ENCODE measurements at regions not wholly inside any gene's neighbourhood (a gene's known extent, or its start where the extent isn't known, plus 50 kb on each side); places are given as distances from the start of the nearest gene placed in this dataset.
"Not testable (repeated sequence)": the region's sequence is repeated elsewhere in the genome, so short reads cannot be mapped to it uniquely, and the experiment has no call there.

DNA sequence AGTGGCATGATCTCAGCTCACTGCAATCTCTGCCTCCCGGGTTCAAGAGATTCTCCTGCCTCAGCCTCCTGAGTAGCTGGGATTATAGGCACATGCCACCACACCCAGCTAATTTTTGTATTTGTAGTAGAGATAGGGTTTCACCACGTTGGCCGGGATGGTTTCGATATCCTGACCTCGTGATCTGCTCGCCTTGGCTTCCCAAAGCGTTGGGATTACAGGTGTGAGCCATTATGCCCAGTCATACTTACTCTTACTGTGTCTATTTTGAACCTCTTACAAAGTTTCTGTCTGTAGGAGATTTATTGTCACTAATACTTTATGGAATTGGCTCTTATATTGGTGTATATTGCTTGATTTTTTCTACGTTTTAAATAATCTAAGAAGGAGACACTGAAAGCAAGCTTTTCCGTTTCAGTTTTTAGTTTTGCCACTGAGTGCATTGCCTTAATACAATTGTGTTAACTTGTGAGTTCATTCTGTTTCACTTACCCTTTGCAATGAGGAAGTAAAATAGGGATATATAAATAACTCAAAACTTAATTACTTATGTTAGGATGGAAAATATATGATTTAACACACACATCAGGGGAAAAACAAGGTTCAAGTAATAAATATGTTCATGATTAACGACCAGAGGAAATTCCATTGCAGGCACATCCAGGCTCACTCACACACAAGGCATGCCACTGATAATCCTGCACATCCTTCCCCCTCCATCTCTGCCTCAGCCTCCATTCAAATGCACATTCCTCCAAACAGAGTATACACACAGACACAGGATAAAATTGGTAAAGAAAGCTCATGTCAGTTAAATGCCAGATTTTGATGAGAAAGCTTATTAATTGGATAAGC lies 279.3 kb upstream of the RASGRP1 start:
- no peak overlapping the region for H3K4me3 Mint-ChIP-seq (ENCODE audit: low read depth)
- H3K27me3 Mint-ChIP-seq, result no peaks in the 10 kb centered on the region
- H3K9me3 Mint-ChIP-seq (ENCODE audit: low read depth), result peaks cover 9% of the 10 kb centered on the region
- H3K36me3 Mint-ChIP-seq (ENCODE audit: insufficient read depth), result no peaks in the 10 kb centered on the region
- TF ChIP-seq, protein P1, sequence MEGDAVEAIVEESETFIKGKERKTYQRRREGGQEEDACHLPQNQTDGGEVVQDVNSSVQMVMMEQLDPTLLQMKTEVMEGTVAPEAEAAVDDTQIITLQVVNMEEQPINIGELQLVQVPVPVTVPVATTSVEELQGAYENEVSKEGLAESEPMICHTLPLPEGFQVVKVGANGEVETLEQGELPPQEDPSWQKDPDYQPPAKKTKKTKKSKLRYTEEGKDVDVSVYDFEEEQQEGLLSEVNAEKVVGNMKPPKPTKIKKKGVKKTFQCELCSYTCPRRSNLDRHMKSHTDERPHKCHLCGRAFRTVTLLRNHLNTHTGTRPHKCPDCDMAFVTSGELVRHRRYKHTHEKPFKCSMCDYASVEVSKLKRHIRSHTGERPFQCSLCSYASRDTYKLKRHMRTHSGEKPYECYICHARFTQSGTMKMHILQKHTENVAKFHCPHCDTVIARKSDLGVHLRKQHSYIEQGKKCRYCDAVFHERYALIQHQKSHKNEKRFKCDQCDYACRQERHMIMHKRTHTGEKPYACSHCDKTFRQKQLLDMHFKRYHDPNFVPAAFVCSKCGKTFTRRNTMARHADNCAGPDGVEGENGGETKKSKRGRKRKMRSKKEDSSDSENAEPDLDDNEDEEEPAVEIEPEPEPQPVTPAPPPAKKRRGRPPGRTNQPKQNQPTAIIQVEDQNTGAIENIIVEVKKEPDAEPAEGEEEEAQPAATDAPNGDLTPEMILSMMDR (IDR thresholded peaks at IDR 0.05; ENCODE audit: unreplicated experiment), result no peak
- no peak for DNase-seq (ENCODE audit: low spot score, unreplicated experiment)
- H3K27ac Mint-ChIP-seq, result no peak overlapping the region
- no peaks in the 10 kb centered on the region for H3K4me1 Mint-ChIP-seq (ENCODE audit: low read depth)

DNA sequence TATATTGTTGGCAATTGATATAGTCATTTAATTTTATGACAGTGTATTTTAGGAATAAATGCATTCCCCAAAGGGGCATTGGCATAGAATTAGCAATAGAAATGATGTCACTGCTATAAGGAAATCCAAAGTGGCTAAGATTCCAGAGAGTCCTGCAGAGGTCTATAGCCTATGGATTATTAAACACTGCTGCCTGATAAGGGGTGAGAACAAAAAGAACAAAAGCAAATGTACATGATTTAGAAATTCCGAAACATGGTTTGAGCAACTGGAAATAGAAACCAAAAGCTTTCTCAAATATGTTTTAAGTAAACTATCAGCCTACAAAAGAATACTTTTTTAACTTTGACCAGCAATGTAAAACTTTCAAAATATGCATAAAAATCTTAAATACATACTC lies 280.1 kb upstream of the RASGRP1 start:
- Mint-ChIP-seq H3K9me3 (ENCODE audit: low read depth) (peaks cover 4% of the 10 kb centered on the region), H3K36me3 (ENCODE audit: insufficient read depth) (no peaks in the 10 kb centered on the region), H3K27me3 (no peaks in the 10 kb centered on the region), H3K4me3 (ENCODE audit: low read depth) (no peak overlapping the region), H3K4me1 (ENCODE audit: low read depth) (no peaks in the 10 kb centered on the region), H3K27ac (no peak overlapping the region)
- TF ChIP-seq, protein P1 (IDR thresholded peaks at IDR 0.05; ENCODE audit: unreplicated experiment), result no peak
- DNase-seq (ENCODE audit: low spot score, unreplicated experiment), result no peak

GRCh38 chr15:38846346-38846745 lies 281.7 kb upstream of the RASGRP1 start:
- H3K4me3 Mint-ChIP-seq (ENCODE audit: low read depth), result no peak overlapping the region
- H3K36me3 Mint-ChIP-seq (ENCODE audit: insufficient read depth), result no peaks in the 10 kb centered on the region
- no peaks in the 10 kb centered on the region for H3K27me3 Mint-ChIP-seq
- no peak for DNase-seq (ENCODE audit: low spot score, unreplicated experiment)
- no peak overlapping the region for H3K27ac Mint-ChIP-seq
- TF ChIP-seq, protein P1 (IDR thresholded peaks at IDR 0.05; ENCODE audit: unreplicated experiment), result no peak
- no peaks in the 10 kb centered on the region for H3K4me1 Mint-ChIP-seq (ENCODE audit: low read depth)
- H3K9me3 Mint-ChIP-seq (ENCODE audit: low read depth), result no peaks in the 10 kb centered on the region

DNA sequence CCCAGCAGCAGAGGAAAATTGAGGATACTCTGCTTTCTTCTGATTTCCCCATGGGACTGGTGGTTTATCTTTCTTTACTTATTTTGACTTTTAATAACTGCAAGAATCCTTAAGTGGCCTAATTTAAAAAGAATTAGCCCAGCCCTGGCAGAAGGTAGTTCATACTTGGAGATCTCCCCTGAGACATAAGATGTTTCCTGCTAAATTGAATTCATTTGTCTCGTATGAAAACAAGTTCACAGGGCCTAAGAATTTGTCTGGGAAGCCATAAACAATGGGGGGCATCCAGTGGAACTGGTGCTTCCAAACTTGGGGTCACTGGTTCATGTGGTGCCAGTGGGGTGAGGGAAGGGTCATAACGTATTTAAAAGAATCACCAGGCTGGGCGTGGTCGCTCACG lies 283.1 kb upstream of the RASGRP1 start:
- Mint-ChIP-seq H3K36me3 (ENCODE audit: insufficient read depth) (no peaks in the 10 kb centered on the region), H3K27me3 (no peaks in the 10 kb centered on the region), H3K4me3 (ENCODE audit: low read depth) (no peak overlapping the region), H3K4me1 (ENCODE audit: low read depth) (no peaks in the 10 kb centered on the region), H3K27ac (no peak overlapping the region), H3K9me3 (ENCODE audit: low read depth) (no peaks in the 10 kb centered on the region)
- no peak for DNase-seq (ENCODE audit: low spot score, unreplicated experiment)
- TF ChIP-seq, protein P1 (IDR thresholded peaks at IDR 0.05; ENCODE audit: unreplicated experiment), result no peak

GRCh38 chr15:38849046-38849445 lies 284.4 kb upstream of the RASGRP1 start:
- H3K27me3 Mint-ChIP-seq, result no peaks in the 10 kb centered on the region
- H3K9me3 Mint-ChIP-seq (ENCODE audit: low read depth), result no peaks in the 10 kb centered on the region
- DNase-seq (ENCODE audit: low spot score, unreplicated experiment), result no peak

DNA sequence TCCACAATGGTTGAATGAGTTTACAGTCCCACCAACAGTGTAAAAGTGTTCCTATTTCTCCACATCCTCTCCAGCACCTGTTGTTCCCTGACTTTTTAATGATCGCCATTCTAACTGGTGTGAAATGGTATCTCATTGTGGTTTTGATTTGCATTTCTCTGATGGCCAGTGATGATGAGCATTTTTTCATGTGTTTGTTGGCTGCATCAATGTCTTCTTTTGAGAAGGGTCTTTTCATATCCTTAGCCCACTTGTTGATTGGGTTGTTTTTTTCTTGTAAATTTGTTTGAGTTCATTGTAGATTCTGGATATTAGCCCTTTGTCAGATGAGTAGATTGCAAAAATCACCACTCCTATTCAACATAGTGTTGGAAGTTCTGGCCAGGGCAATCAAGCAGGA lies 287.6 kb upstream of the RASGRP1 start:
- not testable (repeated sequence) for H3K27ac Mint-ChIP-seq; DNase-seq (ENCODE audit: low spot score, unreplicated experiment); H3K27me3 Mint-ChIP-seq; H3K9me3 Mint-ChIP-seq (ENCODE audit: low read depth); H3K4me3 Mint-ChIP-seq (ENCODE audit: low read depth); H3K36me3 Mint-ChIP-seq (ENCODE audit: insufficient read depth); H3K4me1 Mint-ChIP-seq (ENCODE audit: low read depth)

More at GRCh38 chr15:38849046-38849445, 284.4 kb upstream of the RASGRP1 start:
- no peak overlapping the region for H3K4me3 Mint-ChIP-seq (ENCODE audit: low read depth)
- no peak overlapping the region for H3K27ac Mint-ChIP-seq
- no peaks in the 10 kb centered on the region for H3K36me3 Mint-ChIP-seq (ENCODE audit: insufficient read depth)
- H3K4me1 Mint-ChIP-seq (ENCODE audit: low read depth), result no peaks in the 10 kb centered on the region
- TF ChIP-seq, protein P1 (IDR thresholded peaks at IDR 0.05; ENCODE audit: unreplicated experiment), result no peak

All from progenitor cell of endocrine pancreas (in vitro differentiated cells).